Breast epithelium (tissue), 3 donors: ENCODE measurements at regions not wholly inside any gene's neighbourhood (a gene's known extent, or its start where the extent isn't known, plus 50 kb on each side); places are given as distances from the start of the nearest gene placed in this dataset.

Experiments
- POLR2A ChIP-seq: fragments of 450-650 bp; IDR thresholded peaks from one replicate; pipeline ENCODE4 v1.6.1; 2016; ENCODE audit warnings: antibody characterized with exemption, mild to moderate bottlenecking, moderate library complexity
- POLR2AphosphoS5 ChIP-seq, 3 donors: sonication (generic); formaldehyde crosslinking; IDR thresholded peaks; one replicate each; pipeline ENCODE4 v1.6.1; 2017; ENCODE audit warnings: antibody characterized with exemption in 3 of 3
- TF ChIP-seq, protein P1 (sequence below), 3 donors: fragments of 450-650 bp; IDR thresholded peaks; one replicate each; pipeline ENCODE4 v1.5.1; 2016 to 2017; ENCODE audit warnings: antibody characterized with exemption in 3 of 3, mild to moderate bottlenecking in 3 of 3, moderate library complexity in 3 of 3

DNA sequence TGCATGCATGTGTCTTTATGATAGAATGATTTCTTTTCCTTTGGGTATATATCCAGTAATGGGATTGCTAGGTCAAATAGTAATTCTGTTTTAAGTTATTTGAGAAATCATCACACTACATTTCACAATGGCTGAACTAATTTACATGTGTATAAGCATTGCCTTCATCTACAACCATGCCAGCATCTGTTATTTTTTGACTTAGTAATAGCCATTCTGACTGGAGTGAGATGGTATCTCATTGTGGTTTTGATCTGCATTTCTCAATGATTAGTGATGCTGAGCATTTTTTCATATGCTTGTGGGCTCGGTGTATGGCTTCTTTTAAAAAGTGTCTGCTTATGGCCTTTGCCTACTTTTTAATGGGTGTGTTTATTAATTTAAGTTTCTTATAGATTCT is 102.3 kb upstream of the CCDC112 start:
- TF ChIP-seq, protein P1, sequence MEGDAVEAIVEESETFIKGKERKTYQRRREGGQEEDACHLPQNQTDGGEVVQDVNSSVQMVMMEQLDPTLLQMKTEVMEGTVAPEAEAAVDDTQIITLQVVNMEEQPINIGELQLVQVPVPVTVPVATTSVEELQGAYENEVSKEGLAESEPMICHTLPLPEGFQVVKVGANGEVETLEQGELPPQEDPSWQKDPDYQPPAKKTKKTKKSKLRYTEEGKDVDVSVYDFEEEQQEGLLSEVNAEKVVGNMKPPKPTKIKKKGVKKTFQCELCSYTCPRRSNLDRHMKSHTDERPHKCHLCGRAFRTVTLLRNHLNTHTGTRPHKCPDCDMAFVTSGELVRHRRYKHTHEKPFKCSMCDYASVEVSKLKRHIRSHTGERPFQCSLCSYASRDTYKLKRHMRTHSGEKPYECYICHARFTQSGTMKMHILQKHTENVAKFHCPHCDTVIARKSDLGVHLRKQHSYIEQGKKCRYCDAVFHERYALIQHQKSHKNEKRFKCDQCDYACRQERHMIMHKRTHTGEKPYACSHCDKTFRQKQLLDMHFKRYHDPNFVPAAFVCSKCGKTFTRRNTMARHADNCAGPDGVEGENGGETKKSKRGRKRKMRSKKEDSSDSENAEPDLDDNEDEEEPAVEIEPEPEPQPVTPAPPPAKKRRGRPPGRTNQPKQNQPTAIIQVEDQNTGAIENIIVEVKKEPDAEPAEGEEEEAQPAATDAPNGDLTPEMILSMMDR (IDR thresholded peaks at IDR 0.05): no peak
- TF ChIP-seq POLR2A (no peak), POLR2AphosphoS5 (IDR thresholded peaks at IDR 0.05) (no peak)
